CD4-positive, alpha-beta memory T cell (primary cell): ENCODE measurements at regions not wholly inside any gene's neighbourhood (a gene's known extent, or its start where the extent isn't known, plus 50 kb on each side); places are given as distances from the start of the nearest gene placed in this dataset.
A peak's percentile ranks its signal among the peaks of the same experiment; 100 is the strongest.

Experiments used
- CTCF ChIA-PET: fragments of 350-600 bp; sonication (Branson Sonifier 250); formaldehyde crosslinking; loops from one replicate; lab custom pipeline; 2021; ENCODE audit warnings: inconsistent platforms; ENCODE audit not compliant: partially characterized antibody; lab: Charles Lee
- POLR2A ChIA-PET: fragments of 350-600 bp; sonication (Branson Sonifier 250); formaldehyde crosslinking; loops from one replicate; lab custom pipeline; 2021; ENCODE audit not compliant: partially characterized antibody; lab: Charles Lee
- DNase-seq, 5 donors: peaks; one replicate each; pipeline versions ENCODE4 v3.0.0 to v3.0.0-alpha.2; 2020 to 2022; ENCODE audit warnings: mixed read lengths in 1 of 5
- H3K27ac ChIP-seq: one replicate; pipeline ENCODE4 v1.7.0; 2013; ENCODE audit warnings: low read depth, low read length
- H3K27me3 ChIP-seq: 2 replicates; pipeline ENCODE4 v1.7.0; 2013; ENCODE audit warnings: mild to moderate bottlenecking, low read length, moderate library complexity; ENCODE audit not compliant: insufficient read depth
- H3K36me3 ChIP-seq: 2 replicates; pipeline ENCODE4 v1.7.0; 2013; ENCODE audit warnings: mild to moderate bottlenecking, low read length, moderate library complexity; ENCODE audit not compliant: insufficient read depth
- H3K4me1 ChIP-seq: 2 replicates; pipeline ENCODE4 v1.7.0; 2013; ENCODE audit warnings: mild to moderate bottlenecking, low read length, moderate library complexity; ENCODE audit not compliant: insufficient read depth
- H3K4me3 ChIP-seq, 2 donors: one replicate each; pipeline ENCODE4 v1.7.0; 2013; ENCODE audit warnings: low read length in 2 of 2, mild to moderate bottlenecking in 1 of 2
- H3K9me3 ChIP-seq, 2 donors: one replicate each; pipeline ENCODE4 v1.7.0; 2013; ENCODE audit warnings: low read length in 2 of 2, control low read depth in 1 of 2; ENCODE audit not compliant: control insufficient read depth in 1 of 2
- H3K27ac Mint-ChIP-seq, 7 donors: one replicate each; pipeline ENCODE4 v1.8.0; 2020 to 2021; ENCODE audit warnings: mixed read lengths in 7 of 7, mild to moderate bottlenecking in 6 of 7, inconsistent platforms in 3 of 7, moderate library complexity in 3 of 7
- H3K27me3 Mint-ChIP-seq, 2 donors: one replicate each; pipeline ENCODE4 v1.8.0; 2020 to 2021; ENCODE audit warnings: mixed read lengths in 2 of 2
- H3K36me3 Mint-ChIP-seq, 2 donors: one replicate each; pipeline ENCODE4 v1.8.0; 2020 to 2021; ENCODE audit warnings: mixed read lengths in 2 of 2, inconsistent platforms in 1 of 2, mild to moderate bottlenecking in 1 of 2
- H3K4me1 Mint-ChIP-seq, 4 donors: one replicate each; pipeline ENCODE4 v1.8.0; 2020 to 2021; ENCODE audit warnings: mixed read lengths in 4 of 4, mild to moderate bottlenecking in 1 of 4
- H3K4me3 Mint-ChIP-seq, 8 donors: one replicate each; pipeline ENCODE4 v1.8.0; 2020 to 2021; ENCODE audit warnings: mixed read lengths in 8 of 8, mild to moderate bottlenecking in 7 of 8, moderate library complexity in 6 of 8, inconsistent platforms in 3 of 8
- H3K9me3 Mint-ChIP-seq, 8 donors: one replicate each; pipeline ENCODE4 v1.8.0; 2020 to 2021; ENCODE audit warnings: mixed read lengths in 8 of 8, mild to moderate bottlenecking in 5 of 8, inconsistent platforms in 3 of 8, moderate library complexity in 1 of 8
- intact Hi-C: fragments of 100-400 bp; cut with micrococcal nuclease; formaldehyde crosslinking; loops from one replicate; pipeline ENCODE4 v1.15.1; 2023

DNA sequence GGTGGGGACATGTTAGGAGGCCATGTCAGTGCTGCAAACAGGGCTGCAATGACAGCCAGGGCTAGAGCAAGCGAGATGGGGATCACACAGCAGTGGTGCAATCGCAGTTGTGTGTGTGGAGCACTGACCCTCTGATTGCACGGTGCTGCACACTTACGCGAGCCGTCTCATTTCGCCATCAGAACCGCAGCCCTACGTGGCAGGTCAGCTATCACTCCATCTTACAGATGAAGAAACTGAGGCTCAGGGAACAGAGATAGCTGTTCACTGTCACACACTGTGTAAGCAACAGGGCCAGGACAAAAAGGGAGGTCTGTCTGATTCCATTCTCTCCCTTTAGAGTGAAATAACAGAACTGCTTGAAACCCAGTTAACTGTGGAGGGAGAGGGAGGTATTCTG is 104.8 kb upstream of the SLC45A1 start:
- ChIA-PET CTCF (no interaction called here), POLR2A (no interaction called here)
- Mint-ChIP-seq H3K4me3 (no peak overlapping the region), H3K4me1 (peaks cover 9 to 17% (median 11%) of the 10 kb centered on the region in 4 donors), H3K36me3 (no peaks in the 10 kb centered on the region), H3K27ac (no peak overlapping the region), H3K27me3 (peaks cover 11 to 23% of the 10 kb centered on the region in 2 donors), H3K9me3 (no peaks in the 10 kb centered on the region)
- Histone ChIP-seq H3K4me3 (no peak overlapping the region), H3K36me3 (no peaks in the 10 kb centered on the region), H3K27ac (no peak overlapping the region), H3K4me1 (peaks cover 7% of the 10 kb centered on the region), H3K27me3 (peaks cover 6% of the 10 kb centered on the region), H3K9me3 (no peaks in the 10 kb centered on the region)
- DNase-seq = no peak
- intact Hi-C loops = loop anchor here (10.0 kb wide), 1 partner anchor 178 kb away; no protein-coding TSS in a partner anchor

DNA sequence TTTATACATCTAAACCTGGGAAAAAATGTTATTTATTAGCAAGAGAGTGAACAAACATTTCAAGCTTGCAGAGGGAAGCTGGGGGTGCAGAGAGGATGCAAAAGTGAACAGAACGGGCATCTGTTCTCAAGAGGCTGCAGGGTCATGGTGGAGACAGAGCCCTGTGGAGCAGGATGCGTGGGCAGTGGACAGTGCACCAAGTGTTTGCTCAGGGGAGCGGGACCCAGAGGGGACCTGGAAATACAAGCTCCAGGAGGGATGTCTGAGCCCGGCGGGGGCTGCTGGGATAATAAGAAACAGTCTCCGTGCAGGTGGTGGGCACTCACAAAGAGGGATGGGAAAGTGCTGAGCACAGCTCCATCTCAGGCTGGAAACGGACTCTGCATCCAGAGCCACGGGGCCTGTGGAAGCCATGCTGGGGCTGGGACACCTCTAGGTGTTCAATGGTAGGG is 105.3 kb upstream of the SLC45A1 start:
- Mint-ChIP-seq H3K9me3 (no peaks in the 10 kb centered on the region), H3K4me1 (peaks cover 8 to 14% (median 11%) of the 10 kb centered on the region in 4 donors), H3K27ac (no peak overlapping the region), H3K27me3 (peaks cover 10 to 23% of the 10 kb centered on the region in 2 donors), H3K4me3 (no peak overlapping the region), H3K36me3 (no peaks in the 10 kb centered on the region)
- CTCF ChIA-PET = no interaction called here
- peaks cover 3% of the 10 kb centered on the region for H3K27me3 ChIP-seq
- H3K36me3 ChIP-seq = no peaks in the 10 kb centered on the region
- H3K9me3 ChIP-seq = no peaks in the 10 kb centered on the region
- POLR2A ChIA-PET = no interaction called here
- DNase-seq = no peak
- no peak overlapping the region for H3K4me3 ChIP-seq
- intact Hi-C loops = loop anchor here (10.0 kb wide), 1 partner anchor 178 kb away; no protein-coding TSS in a partner anchor
- no peak overlapping the region for H3K27ac ChIP-seq
- H3K4me1 ChIP-seq = peaks cover 7% of the 10 kb centered on the region

DNA sequence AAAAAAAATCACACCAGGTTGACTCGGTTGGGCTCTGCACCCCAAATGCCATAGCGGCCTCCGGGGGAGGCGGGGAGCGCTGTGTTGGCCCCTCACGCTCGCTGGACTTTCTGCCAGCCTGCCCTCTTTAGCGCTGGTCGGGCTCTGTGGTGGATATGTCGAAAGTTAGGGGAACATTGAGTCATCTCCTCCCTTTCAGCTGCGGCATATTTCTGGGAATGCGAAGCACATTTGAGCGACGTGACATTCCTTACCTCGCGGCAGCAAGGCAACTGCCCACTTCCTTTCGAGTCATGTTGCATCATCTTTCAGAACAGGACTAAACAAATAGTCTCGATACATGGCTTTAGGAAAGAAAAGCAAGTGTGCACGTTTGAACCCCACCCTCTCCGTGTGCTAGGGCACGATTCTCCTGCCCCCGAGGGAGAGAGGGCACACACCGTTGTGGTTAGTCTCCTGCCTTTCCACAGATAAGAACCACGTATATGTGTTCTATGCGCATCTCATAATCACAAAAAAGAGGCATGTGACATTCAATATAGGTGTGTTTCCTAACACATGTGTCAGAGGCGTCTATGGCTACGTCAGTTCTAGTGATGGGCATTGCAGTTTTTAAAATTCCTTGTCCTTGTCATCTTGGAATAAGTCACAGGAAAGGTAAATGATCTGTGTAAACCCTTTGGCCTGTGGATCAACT is 105.9 kb upstream of the SLC45A1 start:
- H3K27ac Mint-ChIP-seq = no peak overlapping the region
- POLR2A ChIA-PET = no interaction called here
- no peaks in the 10 kb centered on the region for H3K9me3 ChIP-seq

GRCh38 chr1:8211251-8211882 is 106.5 kb upstream of the SLC45A1 start:
- no peaks in the 10 kb centered on the region for H3K9me3 Mint-ChIP-seq
- no peak for DNase-seq
- Histone ChIP-seq H3K9me3 (no peaks in the 10 kb centered on the region), H3K27me3 (no peaks in the 10 kb centered on the region), H3K36me3 (no peaks in the 10 kb centered on the region), H3K4me1 (peaks cover 7% of the 10 kb centered on the region), H3K4me3 (no peak overlapping the region), H3K27ac (no peak overlapping the region)
- H3K27me3 Mint-ChIP-seq = peaks cover 8 to 22% of the 10 kb centered on the region in 2 donors
- CTCF ChIA-PET = no interaction called here
- POLR2A ChIA-PET = no interaction called here
- peak overlapping the region in 2 of 8 donors; percentile 15 to 16 for H3K4me3 Mint-ChIP-seq
- peaks cover 6 to 12% (median 8%) of the 10 kb centered on the region in 4 donors for H3K4me1 Mint-ChIP-seq
- H3K36me3 Mint-ChIP-seq = no peaks in the 10 kb centered on the region
- H3K27ac Mint-ChIP-seq = no peak overlapping the region
- intact Hi-C loops = loop anchor here (10.0 kb wide), 1 partner anchor 177 kb away; no protein-coding TSS in a partner anchor

More for the DNA sequence above, 105.9 kb upstream of the SLC45A1 start:
- intact Hi-C loops = loop anchor here (10.0 kb wide), 1 partner anchor 177 kb away; no protein-coding TSS in a partner anchor
- Mint-ChIP-seq H3K9me3 (no peaks in the 10 kb centered on the region), H3K36me3 (no peaks in the 10 kb centered on the region), H3K27me3 (peaks cover 10 to 23% of the 10 kb centered on the region in 2 donors), H3K4me3 (peak overlapping the region in 4 of 8 donors; percentile 16 to 41 (median 34)), H3K4me1 (peaks cover 8 to 12% (median 11%) of the 10 kb centered on the region in 4 donors)
- no peaks in the 10 kb centered on the region for H3K36me3 ChIP-seq
- peaks cover 7% of the 10 kb centered on the region for H3K4me1 ChIP-seq
- no peak overlapping the region for H3K27ac ChIP-seq
- CTCF ChIA-PET = no interaction called here
- H3K4me3 ChIP-seq = no peak overlapping the region
- H3K27me3 ChIP-seq = no peaks in the 10 kb centered on the region
- DNase-seq = no peak

DNA sequence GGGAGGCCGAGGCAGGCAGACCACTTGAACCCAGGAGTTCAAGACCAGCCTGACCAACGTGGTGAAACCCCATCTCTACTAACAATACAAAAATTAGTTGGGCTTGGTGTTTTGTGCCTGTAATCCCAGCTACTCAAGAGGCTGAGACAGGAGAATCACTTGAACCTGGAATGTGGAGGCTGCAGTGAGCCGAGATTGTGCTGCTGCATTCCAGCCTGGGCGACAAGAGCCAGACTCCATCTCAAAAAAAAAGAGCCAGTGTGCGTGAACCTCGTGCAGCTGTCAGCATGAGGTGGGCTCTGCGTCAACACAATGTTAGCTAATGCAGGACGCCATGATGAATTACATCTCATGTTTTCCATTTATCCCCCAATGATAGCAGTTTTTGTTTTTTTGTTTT is 110.7 kb upstream of the SLC45A1 start:
- Mint-ChIP-seq H3K9me3 (peaks cover 0 to 1% (median 0%) of the 10 kb centered on the region in 8 donors), H3K27ac (no peak overlapping the region), H3K27me3 (peaks cover 3 to 13% of the 10 kb centered on the region in 2 donors), H3K4me1 (peaks cover 3 to 8% (median 5%) of the 10 kb centered on the region in 4 donors), H3K4me3 (no peak overlapping the region), H3K36me3 (no peaks in the 10 kb centered on the region)
- CTCF ChIA-PET = no interaction called here
- Histone ChIP-seq H3K9me3 (no peaks in the 10 kb centered on the region), H3K4me3 (no peak overlapping the region), H3K27me3 (no peaks in the 10 kb centered on the region), H3K36me3 (no peaks in the 10 kb centered on the region), H3K27ac (no peak overlapping the region), H3K4me1 (peaks cover 7% of the 10 kb centered on the region)
- POLR2A ChIA-PET = no interaction called here
- intact Hi-C loops = no loop called here
- no peak for DNase-seq

- POLR2A ChIA-PET = no interaction called here
- no peak for DNase-seq
- Histone ChIP-seq H3K27ac (no peak overlapping the region), H3K27me3 (no peaks in the 10 kb centered on the region), H3K9me3 (no peaks in the 10 kb centered on the region), H3K36me3 (no peaks in the 10 kb centered on the region), H3K4me3 (no peak overlapping the region), H3K4me1 (no peaks in the 10 kb centered on the region)
- no peaks in the 10 kb centered on the region for H3K36me3 Mint-ChIP-seq
- intact Hi-C loops = no loop called here
- no peak overlapping the region for H3K4me3 Mint-ChIP-seq
- CTCF ChIA-PET = no interaction called here
- peaks cover 0 to 1% (median 0%) of the 10 kb centered on the region in 8 donors for H3K9me3 Mint-ChIP-seq
- no peak overlapping the region for H3K27ac Mint-ChIP-seq
- peaks cover 0 to under 1% (median 0%) of the 10 kb centered on the region in 4 donors for H3K4me1 Mint-ChIP-seq
- H3K27me3 Mint-ChIP-seq = peaks cover 0 to 7% of the 10 kb centered on the region in 2 donors
Measured at GRCh38 chr1:8206391-8206790, 111.5 kb upstream of the SLC45A1 start.

- Mint-ChIP-seq H3K36me3 (no peaks in the 10 kb centered on the region), H3K9me3 (peaks cover 0 to 1% (median 0%) of the 10 kb centered on the region in 8 donors), H3K27ac (no peak overlapping the region), H3K27me3 (peaks cover 0 to 6% of the 10 kb centered on the region in 2 donors), H3K4me3 (no peak overlapping the region), H3K4me1 (no peaks in the 10 kb centered on the region)
- no peaks in the 10 kb centered on the region for H3K27me3 ChIP-seq
- ChIA-PET POLR2A (no interaction called here), CTCF (no interaction called here)
- H3K9me3 ChIP-seq = no peaks in the 10 kb centered on the region
- intact Hi-C loops = no loop called here
- H3K4me1 ChIP-seq = no peaks in the 10 kb centered on the region
- no peak overlapping the region for H3K27ac ChIP-seq
- no peak for DNase-seq
- no peaks in the 10 kb centered on the region for H3K36me3 ChIP-seq
- no peak overlapping the region for H3K4me3 ChIP-seq
Measured at GRCh38 chr1:8205771-8206170, 112.1 kb upstream of the SLC45A1 start.
